GM18517 (cell line): ENCODE measurements at regions not wholly inside any gene's neighbourhood (a gene's known extent, or its start where the extent isn't known, plus 50 kb on each side); places are given as distances from the start of the nearest gene placed in this dataset.

Experiments
- ATAC-seq: cut with Tn5 transposase; IDR thresholded peaks from one replicate; pipeline ENCODE4 v1.9.1; 2021; ENCODE audit warnings: mild to moderate bottlenecking, moderate library complexity; ENCODE audit not compliant: unreplicated experiment

DNA sequence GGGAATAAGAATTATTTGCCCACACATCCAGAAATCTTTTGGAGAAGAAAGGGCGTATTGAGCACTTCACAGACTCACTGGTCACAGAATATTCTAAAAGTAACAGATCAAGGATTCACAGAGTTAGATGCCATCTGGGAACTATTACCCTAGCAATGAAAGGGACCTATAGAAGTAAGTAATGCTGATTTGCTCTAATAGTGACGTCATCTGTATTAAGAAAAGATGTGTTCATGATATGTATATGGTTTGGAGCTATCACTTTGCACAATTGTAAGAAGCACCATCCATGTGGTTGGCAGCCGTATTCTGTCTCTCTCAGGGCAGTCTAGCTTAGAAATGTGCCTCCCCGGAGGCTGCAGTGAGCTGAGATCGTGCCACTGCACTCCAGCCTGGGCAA lies 52.8 kb upstream of the SV2C start:
- no peak for ATAC-seq

GRCh38 chr5:76029739-76030138 lies 53.4 kb upstream of the SV2C start:
- no peak for ATAC-seq

- ATAC-seq, result no peak
Observed at GRCh38 chr5:76025790-76026189, 57.4 kb upstream of the SV2C start.

- no peak for ATAC-seq
Observed at GRCh38 chr5:76025069-76025468, 58.1 kb upstream of the SV2C start.

GRCh38 chr5:76022611-76023010 lies 60.6 kb upstream of the SV2C start:
- no peak for ATAC-seq

DNA sequence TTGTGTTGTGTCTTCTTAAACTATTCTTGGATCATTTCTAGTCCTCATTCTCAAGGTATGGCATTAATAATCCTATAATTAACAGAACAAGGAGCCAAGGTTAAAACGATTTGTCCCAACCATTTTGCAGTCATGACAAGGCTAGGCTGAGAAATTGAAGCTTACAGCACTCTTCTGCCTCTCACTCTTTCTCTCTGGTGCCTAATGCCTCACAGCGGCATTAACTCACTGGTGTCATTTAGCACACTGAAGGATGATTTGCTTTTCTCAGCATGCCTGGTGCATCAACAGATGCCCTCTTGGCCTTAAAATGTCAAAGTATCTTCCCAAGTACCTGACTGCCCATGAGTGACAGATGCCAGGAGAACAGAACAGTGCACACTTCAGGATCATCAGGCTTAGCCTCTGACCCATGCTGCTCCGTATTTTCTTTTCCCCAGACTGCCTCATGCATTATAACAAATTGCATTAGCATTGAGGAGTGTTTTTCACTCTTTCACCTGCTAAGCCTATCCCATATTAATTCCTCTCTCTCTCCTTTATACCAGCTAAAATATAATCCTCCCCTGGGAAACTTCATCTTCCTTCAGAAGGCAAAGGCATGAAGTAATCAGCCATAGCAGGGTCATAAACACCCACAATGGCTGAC lies 61.1 kb upstream of the SV2C start:
- no peak for ATAC-seq

DNA sequence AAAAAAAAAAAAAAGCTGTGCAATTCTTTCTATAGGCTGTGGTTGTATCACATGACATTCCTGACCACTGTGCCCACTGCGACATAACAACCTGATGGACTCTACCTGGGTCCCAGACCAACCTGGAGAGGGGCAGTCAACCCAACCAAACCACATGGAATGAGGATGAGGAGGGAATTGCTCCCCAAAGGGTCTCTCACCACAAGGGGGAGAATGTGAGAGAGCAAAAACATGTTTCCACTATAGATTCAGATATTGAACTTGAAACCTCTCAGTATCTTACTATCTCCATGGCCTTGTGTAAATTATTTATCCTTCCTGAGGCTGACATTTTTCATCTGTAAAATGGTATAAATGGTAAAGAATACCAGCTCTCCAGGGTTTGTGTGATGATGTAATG lies 66.9 kb upstream of the SV2C start:
- ATAC-seq, result no peak

- no peak for ATAC-seq
Observed at GRCh38 chr5:76014005-76014404, 69.2 kb upstream of the SV2C start.

GRCh38 chr5:76007904-76008303 lies 75.3 kb upstream of the SV2C start:
- no peak for ATAC-seq

- no peak for ATAC-seq
Observed at GRCh38 chr5:76000582-76000981, 82.6 kb upstream of the SV2C start.

- ATAC-seq, result no peak
Observed at GRCh38 chr5:75993643-75994520, 89.3 kb upstream of the SV2C start.

DNA sequence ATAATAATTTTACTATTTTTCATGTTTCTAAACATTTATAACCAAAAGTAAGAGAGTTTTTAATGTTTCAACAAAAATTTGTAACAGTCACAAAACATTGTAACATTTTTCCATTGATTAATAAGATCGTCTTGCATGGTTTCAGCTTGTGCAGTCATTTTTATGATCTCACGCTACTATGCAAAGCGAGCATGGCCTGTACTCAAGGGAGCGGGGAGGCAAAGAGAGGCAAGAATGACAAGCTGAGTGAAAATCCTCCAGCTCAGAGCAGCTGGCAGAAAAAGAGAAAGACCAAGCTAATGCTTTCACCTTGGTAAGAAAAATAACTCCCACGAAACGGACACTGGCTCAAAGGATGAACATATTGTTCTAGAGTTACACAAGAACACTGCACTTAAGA lies 90.0 kb upstream of the SV2C start:
- ATAC-seq, result no peak

- no peak for ATAC-seq
Observed at GRCh38 chr5:75992753-75993152, 90.4 kb upstream of the SV2C start.

- no peak for ATAC-seq
Observed at GRCh38 chr5:75985077-75985476, 98.1 kb upstream of the SV2C start.

DNA sequence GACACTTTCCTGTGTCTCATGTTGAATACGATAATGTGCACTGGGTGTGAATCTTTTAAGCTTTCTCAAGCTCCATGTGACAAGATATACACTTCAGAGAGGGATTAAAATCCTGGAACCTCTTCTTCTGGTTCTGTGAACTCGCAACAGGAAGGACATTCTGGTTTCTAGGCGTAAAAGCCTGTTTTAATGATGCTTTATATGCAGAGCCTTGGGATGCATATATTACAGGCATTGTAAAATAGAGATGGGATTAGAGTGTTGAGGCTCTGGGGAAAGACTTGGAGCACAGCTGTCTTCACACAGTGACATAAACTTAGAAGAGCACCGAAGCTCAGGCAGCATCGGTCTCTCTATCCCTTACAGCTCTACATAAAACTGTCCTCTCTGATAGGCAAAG lies 107.7 kb upstream of the SV2C start:
- ATAC-seq, result no peak

- no peak for ATAC-seq
Observed at GRCh38 chr5:75965292-75965691, 117.9 kb upstream of the SV2C start.

DNA sequence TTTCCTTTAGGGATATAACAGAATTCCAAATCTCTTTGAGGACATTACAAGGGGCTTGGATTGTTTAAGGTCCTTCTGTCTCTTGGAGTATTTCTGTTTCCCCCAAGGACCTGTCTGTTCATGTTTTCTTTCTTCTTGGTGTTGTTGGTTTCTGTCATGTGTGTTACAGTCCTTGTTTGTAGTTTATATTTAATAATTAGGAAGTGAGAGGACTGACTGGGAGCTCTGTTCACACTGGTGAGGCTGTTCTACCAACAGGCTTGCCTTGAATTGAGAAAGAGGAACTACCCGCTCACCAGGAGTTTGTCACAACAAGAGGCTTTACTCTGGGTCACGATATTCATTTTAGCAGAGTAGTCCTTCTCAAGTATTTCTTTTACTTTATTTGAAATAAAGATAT lies 119.2 kb upstream of the SV2C start:
- ATAC-seq, result no peak

- no peak for ATAC-seq
Observed at GRCh38 chr5:75963554-75963953, 119.6 kb upstream of the SV2C start.

GRCh38 chr5:75961818-75962217 lies 121.4 kb upstream of the SV2C start:
- no peak for ATAC-seq

DNA sequence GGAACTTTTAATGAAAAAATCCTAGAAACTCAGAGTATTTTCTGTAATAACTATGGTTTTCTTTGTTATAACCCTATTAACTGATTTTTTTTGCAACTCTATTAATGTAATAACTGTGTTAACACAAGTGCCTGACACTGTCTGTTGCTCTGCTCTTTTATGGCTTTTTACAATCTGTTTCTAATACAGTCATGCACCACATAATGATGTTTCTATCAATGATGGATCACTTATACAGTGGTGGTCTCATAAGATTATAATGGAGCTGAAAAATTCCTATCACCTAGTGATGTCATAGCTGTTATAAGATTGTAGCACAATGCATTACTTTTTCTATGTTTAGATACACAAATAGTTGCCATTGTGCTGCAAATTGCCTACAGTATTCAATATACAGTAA lies 123.1 kb upstream of the SV2C start:
- no peak for ATAC-seq

DNA sequence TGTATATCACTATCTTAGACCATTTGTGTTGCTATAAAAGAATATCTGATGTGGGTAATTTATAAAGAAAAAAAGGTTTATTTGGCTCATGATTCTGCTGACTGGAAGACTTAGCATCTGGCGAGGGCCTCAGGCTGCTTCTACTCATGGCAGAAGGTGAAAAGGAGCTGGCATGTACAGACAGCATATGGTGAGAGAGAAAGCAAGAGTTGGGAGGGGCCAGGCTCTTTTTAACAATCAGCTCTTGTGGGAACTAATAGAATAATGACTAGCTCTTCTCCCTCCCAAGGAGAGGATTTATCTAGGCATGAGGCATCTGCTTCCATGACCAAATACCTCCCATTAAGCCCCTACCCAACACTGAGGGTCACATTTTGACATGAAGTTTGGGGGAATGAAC lies 130.2 kb upstream of the SV2C start:
- ATAC-seq, result no peak

DNA sequence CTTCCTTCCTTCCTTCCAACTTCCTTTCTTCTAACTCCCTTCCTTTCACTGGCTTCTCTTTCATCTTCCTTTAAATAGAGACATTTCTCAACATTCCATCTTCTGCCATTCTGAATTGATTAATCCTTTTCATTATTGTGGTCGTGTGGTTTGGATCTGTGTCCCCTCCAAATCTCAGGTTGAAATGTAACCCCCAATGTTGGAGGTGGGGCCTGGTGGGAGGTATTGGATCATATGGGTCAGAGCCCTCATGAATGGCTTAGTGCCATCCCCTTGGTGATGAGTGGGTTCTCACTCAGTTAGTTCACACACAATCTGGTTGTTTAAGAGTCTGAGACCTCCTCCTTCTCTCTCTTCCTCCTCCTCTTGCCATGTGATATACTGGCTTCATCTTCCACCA lies 130.9 kb upstream of the SV2C start:
- no peak for ATAC-seq

- no peak for ATAC-seq
Observed at GRCh38 chr5:75951716-75952115, 131.5 kb upstream of the SV2C start.
